Activated CD4-positive, alpha-beta T cell treated with anti-CD3 and anti-CD28 coated beads, Interleukin-2, Interleukin-6, amounts not matched to agents 100 ng/mL and 50 ng/mL, durations not matched to agents 16 hours and 8 hours (primary cell): ENCODE measurements at regions not wholly inside any gene's neighbourhood (a gene's known extent, or its start where the extent isn't known, plus 50 kb on each side); places are given as distances from the start of the nearest gene placed in this dataset.

Source experiments
- DNase-seq: peaks from one replicate; pipeline ENCODE4 v3.0.0-alpha.2; 2020

DNA sequence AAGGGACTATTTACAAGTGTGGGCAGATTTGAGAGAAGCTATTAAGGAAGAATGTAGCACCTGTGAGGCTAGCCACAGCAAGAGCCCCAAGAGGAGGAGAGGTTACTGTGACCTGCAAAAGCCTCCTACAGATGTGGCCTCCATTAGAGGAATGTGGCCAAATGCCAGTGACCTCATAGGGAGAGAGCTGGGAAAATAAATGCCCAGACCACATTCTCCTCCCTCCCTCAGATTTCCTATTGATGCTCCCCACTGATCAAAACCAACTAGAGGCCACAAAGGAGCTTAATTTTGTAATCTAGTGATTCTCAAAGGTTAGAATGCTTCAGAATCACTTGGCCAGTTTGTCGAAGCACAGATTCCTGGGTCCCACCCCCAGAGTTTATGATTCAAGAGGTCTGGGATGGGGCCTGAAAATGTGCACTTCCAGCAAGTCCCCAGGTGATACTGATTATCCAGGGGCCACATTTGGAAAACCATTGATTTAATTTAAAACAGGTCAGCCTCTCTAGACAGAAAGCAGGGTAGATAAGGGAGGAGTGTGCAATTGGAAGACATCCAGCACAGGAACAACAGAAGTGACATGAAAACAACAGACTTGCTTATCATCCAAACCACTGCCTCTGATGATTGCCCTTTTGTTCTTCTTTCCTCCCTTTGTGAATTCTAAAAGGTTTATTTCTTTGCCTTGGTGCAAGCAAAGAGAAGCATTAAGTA is 61.2 kb upstream of the RBBP8 start:
- no peak for DNase-seq

DNA sequence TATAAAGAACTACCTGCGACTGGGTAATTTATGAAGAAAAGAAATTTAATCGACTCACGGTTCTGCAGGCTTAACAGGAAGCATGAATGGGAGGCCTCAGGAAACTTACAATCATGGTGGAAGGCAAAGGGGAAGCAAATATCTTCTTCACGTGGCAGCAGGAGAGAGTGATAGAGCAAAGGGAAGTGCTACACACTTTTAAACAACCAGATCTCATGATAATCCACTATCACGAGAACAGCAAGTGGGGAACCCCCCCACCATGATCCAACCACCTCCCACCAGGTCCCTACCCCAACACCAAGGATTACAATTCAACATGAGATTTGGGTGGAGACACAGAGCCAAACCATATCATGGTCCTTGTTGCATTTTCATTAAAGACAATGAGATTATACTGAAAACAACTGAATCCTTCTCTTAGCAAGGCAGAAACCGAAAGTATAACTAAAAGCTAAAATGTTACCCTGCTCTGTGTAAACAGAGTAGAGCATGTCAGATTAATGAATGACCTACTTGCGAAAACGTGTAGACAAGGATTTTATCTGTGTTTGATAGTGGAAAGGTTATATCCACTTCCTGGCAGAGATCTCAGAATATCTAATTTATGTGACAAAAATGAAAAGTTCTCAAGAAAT is 60.1 kb upstream of the RBBP8 start:
- DNase-seq = peak; percentile 3

DNA sequence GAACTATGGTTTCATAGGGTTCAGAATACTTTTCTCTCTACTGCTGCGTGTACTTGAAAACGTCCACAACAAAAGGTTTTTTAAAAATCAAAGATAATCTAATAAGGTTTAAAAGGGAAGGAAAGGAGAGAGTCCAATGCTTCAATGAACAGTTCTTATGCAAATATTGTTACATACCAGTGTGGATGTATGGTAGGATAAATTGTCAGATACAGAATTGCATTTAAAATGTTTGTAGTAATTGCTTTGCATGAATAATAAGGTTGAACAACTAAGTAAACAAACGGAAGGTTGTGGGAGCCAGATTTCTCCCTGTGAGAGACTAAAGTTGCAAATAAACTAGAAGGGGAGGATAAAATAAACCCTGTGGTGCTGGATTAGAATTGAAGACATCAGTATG is 53.8 kb upstream of the RBBP8 start:
- DNase-seq = no peak

GRCh38 chr18:22882084-22882483 is 51.0 kb upstream of the RBBP8 start:
- no peak for DNase-seq

- no peak for DNase-seq
Measured at GRCh38 chr18:22883179-22883578, 49.9 kb upstream of the RBBP8 start.
